ENCODE measurements at regions not wholly inside any gene's neighbourhood (a gene's known extent, or its start where the extent isn't known, plus 50 kb on each side); places are given as distances from the start of the nearest gene placed in this dataset.
"Not testable (repeated sequence)": the region's sequence is repeated elsewhere in the genome, so short reads cannot be mapped to it uniquely, and the experiment has no call there.

DNA sequence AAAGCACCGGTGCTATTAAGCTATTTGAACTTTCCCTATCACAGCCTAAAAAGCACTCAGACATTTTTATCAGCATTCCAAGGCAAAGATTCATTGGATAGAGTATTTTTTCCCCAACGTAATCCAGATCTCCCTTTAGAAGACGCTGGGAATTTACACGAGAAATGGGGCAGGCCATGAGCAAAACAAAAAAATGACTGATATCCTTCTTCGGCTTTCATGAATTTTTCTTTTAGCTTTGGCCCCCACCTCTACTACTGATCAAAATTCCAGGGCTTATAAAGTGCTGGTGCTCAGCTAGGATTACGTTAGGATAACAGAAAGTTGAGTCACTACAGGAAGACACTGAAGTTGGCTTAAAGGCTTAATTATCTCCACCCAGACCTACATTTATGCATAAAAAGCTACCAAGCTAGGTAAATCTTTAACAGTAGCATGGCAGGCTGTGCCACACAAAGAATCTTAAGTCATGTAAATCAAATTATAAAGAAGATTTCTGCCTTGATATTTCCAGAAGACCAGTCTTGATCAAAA, 418.5 kb upstream of the BTBD3 start:
- peaks cover 0 to 18% (median 0%) of the 10 kb centered on the region in 3 donors for H3K4me1 ChIP-seq
- 60 to 72% methylated on average over 6 of the region's 6 CpGs for WGBS, 2 donors
- H3K9me3 ChIP-seq, result no peaks in the 10 kb centered on the region
- TF ChIP-seq, protein P1, sequence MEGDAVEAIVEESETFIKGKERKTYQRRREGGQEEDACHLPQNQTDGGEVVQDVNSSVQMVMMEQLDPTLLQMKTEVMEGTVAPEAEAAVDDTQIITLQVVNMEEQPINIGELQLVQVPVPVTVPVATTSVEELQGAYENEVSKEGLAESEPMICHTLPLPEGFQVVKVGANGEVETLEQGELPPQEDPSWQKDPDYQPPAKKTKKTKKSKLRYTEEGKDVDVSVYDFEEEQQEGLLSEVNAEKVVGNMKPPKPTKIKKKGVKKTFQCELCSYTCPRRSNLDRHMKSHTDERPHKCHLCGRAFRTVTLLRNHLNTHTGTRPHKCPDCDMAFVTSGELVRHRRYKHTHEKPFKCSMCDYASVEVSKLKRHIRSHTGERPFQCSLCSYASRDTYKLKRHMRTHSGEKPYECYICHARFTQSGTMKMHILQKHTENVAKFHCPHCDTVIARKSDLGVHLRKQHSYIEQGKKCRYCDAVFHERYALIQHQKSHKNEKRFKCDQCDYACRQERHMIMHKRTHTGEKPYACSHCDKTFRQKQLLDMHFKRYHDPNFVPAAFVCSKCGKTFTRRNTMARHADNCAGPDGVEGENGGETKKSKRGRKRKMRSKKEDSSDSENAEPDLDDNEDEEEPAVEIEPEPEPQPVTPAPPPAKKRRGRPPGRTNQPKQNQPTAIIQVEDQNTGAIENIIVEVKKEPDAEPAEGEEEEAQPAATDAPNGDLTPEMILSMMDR (IDR thresholded peaks at IDR 0.05), result no peak
- no peak for TF ChIP-seq POLR2A (IDR thresholded peaks at IDR 0.05)
- no peak for DNase-seq
- H3K27me3 ChIP-seq, result no peaks in the 10 kb centered on the region
- intact Hi-C loops (cut with DNase I), result no loop called here
- no peak overlapping the region for H3K27ac ChIP-seq
- H3K36me3 ChIP-seq, result no peaks in the 10 kb centered on the region
- no peak overlapping the region for H3K4me3 ChIP-seq

DNA sequence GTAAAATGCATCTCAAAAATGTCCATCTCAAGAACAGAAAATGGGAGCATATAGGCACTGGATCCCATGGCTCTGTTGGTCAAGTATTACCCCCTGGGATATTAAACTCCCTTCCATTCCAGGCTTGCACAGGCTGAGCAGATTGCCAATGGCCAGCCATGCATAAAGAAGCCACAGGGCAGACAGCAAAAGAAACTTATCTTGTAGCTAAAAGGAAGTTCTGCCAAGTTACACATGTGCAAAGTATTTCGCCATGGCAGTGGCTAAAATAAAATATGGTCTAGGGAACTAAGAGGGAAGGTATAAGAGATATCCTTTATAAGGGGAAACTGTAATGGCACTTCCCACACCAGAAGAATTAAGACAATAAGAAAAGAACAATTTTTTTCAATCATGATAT, 415.6 kb upstream of the BTBD3 start:
- no peak for TF ChIP-seq POLR2A (IDR thresholded peaks at IDR 0.05)
- TF ChIP-seq, protein P1 (IDR thresholded peaks at IDR 0.05), result no peak
- Histone ChIP-seq H3K4me3 (no peak overlapping the region), H3K27me3 (no peaks in the 10 kb centered on the region), H3K27ac (no peak overlapping the region), H3K9me3 (no peaks in the 10 kb centered on the region), H3K36me3 (no peaks in the 10 kb centered on the region), H3K4me1 (peaks cover 0 to 18% (median 0%) of the 10 kb centered on the region in 3 donors)
- intact Hi-C loops (cut with DNase I), result no loop called here
- DNase-seq, result no peak
- WGBS, 2 donors, result 74 to 88% methylated on average over 1 of the region's 1 CpG

DNA sequence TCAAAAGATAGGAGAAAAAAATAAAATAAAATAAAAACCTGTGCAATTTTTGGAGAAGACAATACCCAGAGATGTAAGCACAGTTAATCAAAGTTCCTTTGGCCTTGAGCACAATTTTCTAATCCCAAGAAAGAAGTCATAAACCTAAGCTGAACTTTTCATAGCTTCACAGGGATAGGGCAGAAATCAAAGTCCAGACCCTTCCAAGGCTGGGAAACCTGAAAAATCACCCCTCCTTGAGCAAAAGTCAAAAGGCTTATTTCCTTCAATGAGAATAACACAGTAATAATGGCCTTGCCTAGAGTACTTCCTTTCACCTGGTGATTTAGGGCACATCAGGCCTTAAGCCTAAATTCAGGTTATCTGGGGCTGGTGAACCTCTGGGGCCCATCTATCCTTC, 415.0 kb upstream of the BTBD3 start:
- TF ChIP-seq, protein P1 (IDR thresholded peaks at IDR 0.05), result no peak
- no peak for TF ChIP-seq POLR2A (IDR thresholded peaks at IDR 0.05)
- peaks cover 0 to 18% (median 0%) of the 10 kb centered on the region in 3 donors for H3K4me1 ChIP-seq
- H3K9me3 ChIP-seq, result no peaks in the 10 kb centered on the region
- no peaks in the 10 kb centered on the region for H3K27me3 ChIP-seq
- intact Hi-C loops (cut with DNase I), result no loop called here
- no peak overlapping the region for H3K27ac ChIP-seq
- no peak for DNase-seq
- no peaks in the 10 kb centered on the region for H3K36me3 ChIP-seq
- no peak overlapping the region for H3K4me3 ChIP-seq

DNA sequence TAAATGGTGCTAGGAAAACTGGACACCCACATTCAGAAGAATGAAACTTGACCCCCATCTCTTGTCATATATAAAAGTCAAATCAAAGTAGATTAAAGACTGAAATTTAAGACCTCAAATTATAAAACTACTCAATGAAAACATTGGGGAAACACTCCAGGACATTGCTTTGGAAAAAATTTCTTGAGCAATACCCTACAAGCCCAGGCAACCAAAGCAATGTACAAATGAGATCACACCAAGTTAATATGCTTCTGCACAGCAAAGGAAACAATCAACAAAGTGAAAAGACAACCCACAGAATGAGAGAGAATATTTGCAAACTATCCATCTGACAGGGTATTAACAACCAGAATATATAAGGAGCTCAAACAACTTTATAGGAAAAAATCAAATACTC, 407.9 kb upstream of the BTBD3 start:
- Histone ChIP-seq H3K4me3 (no peak overlapping the region), H3K9me3 (peaks cover 0 to 4% (median 3%) of the 10 kb centered on the region in 3 donors), H3K4me1 (no peaks in the 10 kb centered on the region), H3K27me3 (no peaks in the 10 kb centered on the region), H3K27ac (no peak overlapping the region), H3K36me3 (no peaks in the 10 kb centered on the region)
- TF ChIP-seq, protein P1 (IDR thresholded peaks at IDR 0.05), result no peak
- no peak for TF ChIP-seq POLR2A (IDR thresholded peaks at IDR 0.05)
- intact Hi-C loops (cut with DNase I), result no loop called here
- no peak for DNase-seq

DNA sequence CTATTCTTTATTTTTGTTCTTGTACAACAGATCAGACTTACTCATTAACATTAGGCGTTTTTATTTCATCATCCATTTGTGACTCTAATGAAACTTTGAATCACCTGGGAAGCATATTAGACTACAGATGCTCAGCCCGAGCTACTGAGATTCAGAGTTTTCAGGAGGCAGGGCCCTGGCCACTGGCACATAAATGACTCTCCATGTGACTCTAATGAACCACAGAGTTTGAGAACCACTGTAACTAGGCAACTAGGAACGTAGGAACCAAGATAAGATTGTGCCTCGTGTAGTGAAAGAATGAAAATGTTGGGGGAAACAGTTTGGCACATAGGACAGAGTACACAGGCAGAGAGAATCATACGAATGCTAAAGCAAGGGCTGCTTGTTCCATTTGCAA, 405.9 kb upstream of the BTBD3 start:
- Histone ChIP-seq H3K4me1 (no peaks in the 10 kb centered on the region), H3K27ac (no peak overlapping the region), H3K9me3 (peaks cover 0 to 4% (median 3%) of the 10 kb centered on the region in 3 donors), H3K27me3 (no peaks in the 10 kb centered on the region), H3K36me3 (no peaks in the 10 kb centered on the region), H3K4me3 (no peak overlapping the region)
- DNase-seq, result no peak
- 71 to 73% methylated on average over 5 of the region's 5 CpGs for WGBS, 2 donors
- TF ChIP-seq POLR2A (IDR thresholded peaks at IDR 0.05), result no peak
- TF ChIP-seq, protein P1 (IDR thresholded peaks at IDR 0.05), result no peak
- intact Hi-C loops (cut with DNase I), result no loop called here

DNA sequence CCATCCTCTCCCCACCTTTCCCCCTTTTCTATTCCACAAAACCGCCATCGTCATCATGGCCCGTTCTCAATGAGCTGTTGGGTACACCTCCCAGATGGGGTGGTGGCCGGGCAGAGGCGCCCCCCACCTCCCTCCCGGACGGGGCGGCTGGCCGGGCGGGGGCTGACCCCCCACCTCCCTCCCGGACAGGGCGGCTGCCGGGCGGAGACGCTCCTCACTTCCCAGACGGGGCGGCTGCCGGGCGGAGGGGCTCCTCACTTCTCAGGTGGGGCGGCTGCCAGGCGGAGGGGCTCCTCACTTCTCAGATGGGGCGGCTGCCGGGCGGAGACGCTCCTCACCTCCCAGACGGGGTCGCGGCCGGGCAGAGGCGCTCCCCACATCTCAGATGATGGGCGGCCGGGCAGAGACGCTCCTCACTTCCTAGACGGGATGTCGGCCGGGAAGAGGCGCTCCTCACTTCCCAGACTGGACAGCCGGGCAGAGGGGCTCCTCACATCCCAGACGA, 404.4 kb upstream of the BTBD3 start:
- 80% methylated on average over 1 of the region's 39 CpGs; no CpG with 5 or more reads in 1 of the 2 donors for WGBS, 2 donors
- H3K4me3 ChIP-seq, DNase-seq: not testable (repeated sequence)

More for the DNA sequence above, 404.4 kb upstream of the BTBD3 start:
- H3K27me3 ChIP-seq; H3K9me3 ChIP-seq; H3K36me3 ChIP-seq; H3K27ac ChIP-seq; intact Hi-C loops (cut with DNase I); H3K4me1 ChIP-seq: not testable (repeated sequence)
